HG02884 (cell line): ENCODE measurements at regions not wholly inside any gene's neighbourhood (a gene's known extent, or its start where the extent isn't known, plus 50 kb on each side); places are given as distances from the start of the nearest gene placed in this dataset.
"Not testable (repeated sequence)": the region's sequence is repeated elsewhere in the genome, so short reads cannot be mapped to it uniquely, and the experiment has no call there.

Experiments
- ATAC-seq: cut with Tn5 transposase; IDR thresholded peaks from one replicate; pipeline ENCODE4 v1.9.1; 2021; ENCODE audit warnings: mild to moderate bottlenecking, moderate library complexity; ENCODE audit not compliant: unreplicated experiment

- no peak for ATAC-seq
Observed at GRCh38 chr3:21041621-21042020, 709.4 kb downstream of the ZNF385D start.

DNA sequence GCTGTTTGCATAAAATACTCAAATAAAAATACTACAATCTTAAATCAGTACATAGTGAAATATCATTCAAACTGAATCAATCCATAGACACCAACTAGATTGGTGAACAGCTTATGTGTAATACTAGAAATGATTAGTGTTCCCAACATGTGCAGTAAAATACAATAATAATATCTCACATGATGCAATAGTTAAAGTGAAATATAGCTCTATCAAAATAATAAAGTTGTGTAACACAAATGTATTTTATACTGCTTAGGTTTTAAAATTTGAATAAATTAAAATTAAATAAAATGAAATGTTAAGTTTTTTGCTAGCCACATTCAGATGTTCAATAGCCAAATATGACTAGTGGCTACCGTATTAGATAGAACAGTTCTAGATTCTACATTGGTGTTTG, 714.1 kb downstream of the ZNF385D start:
- no peak for ATAC-seq

GRCh38 chr3:21028412-21028811, 722.6 kb downstream of the ZNF385D start:
- no peak for ATAC-seq

- ATAC-seq = no peak
Observed at GRCh38 chr3:21024563-21024962, 726.4 kb downstream of the ZNF385D start.

GRCh38 chr3:21020681-21021080, 730.3 kb downstream of the ZNF385D start:
- ATAC-seq = no peak

DNA sequence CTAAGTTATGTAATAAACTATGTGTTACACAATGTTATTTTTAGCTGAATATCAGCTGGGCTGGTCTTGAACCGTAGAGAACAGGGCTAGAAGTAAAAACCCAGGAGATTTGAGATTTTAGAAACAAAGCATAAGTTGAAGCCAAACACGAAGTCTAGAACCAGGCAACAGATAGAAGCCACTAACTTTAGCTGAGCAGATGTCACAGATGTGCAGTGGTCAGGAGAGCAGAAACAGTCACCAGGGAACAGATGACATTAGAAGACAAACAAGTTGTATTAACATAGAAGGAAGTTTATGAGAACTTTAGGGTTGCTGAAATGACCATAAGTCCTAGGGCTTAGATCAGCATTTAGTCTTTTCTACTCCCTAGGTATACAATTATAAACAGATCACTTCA, 731.0 kb downstream of the ZNF385D start:
- ATAC-seq = no peak

DNA sequence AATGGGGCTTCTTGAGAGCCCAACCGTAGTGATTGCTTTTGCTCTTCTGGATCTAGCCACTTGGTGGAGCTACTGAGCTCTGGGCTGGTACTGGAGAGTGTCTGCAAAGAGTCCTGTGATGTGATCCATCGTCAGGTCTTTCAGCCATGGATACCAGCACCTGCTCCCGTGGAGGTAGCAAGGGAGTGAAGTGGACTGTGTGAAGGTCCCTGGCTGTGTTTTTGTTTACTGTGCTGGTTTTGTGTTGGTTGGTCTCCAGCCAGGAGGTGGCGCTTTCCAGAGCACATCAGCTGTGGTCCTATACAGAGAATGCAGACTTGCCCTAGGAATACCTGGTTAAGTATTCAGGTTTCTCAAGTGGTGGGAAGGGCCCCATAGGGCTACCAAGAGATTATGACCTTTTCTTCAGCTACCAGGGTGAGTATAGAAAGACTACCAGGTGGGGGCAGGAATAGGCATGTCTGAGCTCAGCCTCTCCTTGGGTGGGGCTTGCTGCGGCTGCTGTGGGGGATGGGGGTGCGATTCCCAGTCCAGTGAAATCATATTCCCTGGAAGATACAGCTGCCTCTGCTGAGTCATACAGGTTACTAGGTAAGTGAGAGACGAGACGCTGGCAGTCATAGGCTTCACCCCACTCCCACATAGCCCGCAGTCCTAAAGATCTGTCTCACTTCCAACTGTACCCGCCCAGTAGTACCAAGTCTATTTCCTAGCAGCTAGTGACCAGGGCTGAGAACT, 733.7 kb downstream of the ZNF385D start:
- no peak for ATAC-seq

DNA sequence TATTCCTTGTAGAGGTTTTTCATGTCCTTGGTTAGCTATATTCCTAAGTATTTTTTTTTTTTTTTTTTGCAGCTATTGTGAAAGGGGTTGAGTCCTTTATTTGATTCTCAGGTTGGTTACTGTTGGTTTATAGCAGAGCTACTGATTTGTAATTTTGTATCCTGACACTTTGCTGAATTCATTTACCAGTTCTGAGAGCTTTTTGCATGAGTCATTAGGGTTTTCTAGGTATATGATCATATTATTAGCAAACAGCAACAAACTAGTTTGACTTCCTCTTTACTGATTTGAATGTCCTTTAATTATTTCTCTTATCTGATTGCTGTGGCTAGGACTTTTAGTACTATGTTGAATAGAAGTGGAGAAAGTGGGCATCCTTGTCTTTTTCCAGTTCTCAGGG, 737.4 kb downstream of the ZNF385D start:
- no peak for ATAC-seq

DNA sequence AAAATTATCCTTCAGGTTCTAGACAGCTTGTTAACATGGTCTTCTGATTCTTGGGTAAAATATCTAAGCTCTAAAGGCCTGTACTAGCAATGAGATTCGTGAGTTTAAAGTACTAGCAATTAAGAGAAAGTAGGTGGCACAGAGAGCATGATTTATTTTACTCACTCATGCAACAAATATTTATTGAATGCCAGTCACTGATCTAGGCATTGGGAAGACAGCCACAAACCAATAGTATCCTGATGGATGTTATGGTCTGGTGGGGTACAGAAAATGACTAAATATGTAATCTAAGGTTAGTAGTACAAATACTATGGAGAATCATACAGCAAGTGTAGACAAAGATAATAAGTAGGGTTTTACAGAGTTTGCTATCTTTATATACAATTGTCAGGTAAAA, 751.3 kb downstream of the ZNF385D start:
- no peak for ATAC-seq

GRCh38 chr3:20997183-20997582, 753.8 kb downstream of the ZNF385D start:
- no peak for ATAC-seq

GRCh38 chr3:20990896-20991295, 760.1 kb downstream of the ZNF385D start:
- no peak for ATAC-seq

- ATAC-seq = not testable (repeated sequence)
Observed at GRCh38 chr3:20989653-20990052, 761.4 kb downstream of the ZNF385D start.

GRCh38 chr3:20984594-20985205, 766.3 kb downstream of the ZNF385D start:
- ATAC-seq = no peak

DNA sequence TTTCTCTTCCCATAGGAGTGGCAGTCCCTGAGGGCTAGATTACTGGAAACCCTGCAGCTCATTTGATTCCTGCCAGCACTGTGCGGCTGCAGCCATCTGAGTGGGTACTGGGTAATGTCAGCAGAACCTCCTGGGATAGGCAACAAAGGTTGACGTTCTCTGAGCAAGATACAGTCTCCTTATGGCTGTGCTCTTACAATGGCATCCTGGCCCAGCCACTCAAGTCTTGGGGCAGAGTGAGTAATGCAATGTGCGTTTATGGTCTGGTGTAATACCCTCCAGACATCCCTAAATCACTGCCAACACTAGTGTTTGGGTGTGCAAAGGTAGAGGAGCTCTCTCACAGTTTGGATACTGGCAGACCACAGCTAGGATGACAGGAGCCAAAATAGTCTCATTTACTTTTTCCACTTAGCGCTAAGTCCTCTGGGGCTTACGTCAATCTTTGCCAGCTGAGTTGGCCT, 775.8 kb downstream of the ZNF385D start:
- no peak for ATAC-seq

GRCh38 chr3:20974396-20974795, 776.6 kb downstream of the ZNF385D start:
- no peak for ATAC-seq

DNA sequence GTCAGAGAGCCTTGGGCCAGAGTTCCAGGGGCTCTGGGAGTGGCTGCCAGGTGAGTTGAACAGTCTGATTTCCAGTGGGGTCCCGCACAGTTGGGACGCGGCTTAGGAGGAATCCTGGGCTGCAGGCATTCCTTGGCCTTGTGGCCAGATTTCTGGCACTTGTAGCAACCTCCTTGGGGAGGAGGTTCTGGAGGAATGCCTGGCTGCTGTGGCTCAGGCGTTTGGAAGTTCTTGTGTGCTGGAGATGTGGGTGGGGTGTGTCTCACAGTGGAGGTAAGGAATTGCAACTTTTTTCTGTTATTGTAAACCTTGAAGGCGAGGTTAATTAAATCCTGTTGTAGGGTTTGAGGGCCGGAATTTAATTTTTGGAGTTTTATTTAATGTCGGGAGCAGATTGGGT, 780.2 kb downstream of the ZNF385D start:
- not testable (repeated sequence) for ATAC-seq

GRCh38 chr3:20967485-20967884, 781.5 kb upstream of the SGO1 start:
- not testable (repeated sequence) for ATAC-seq

- no peak for ATAC-seq
Observed at GRCh38 chr3:20958161-20958560, 772.2 kb upstream of the SGO1 start.

GRCh38 chr3:20945892-20946291, 759.9 kb upstream of the SGO1 start:
- no peak for ATAC-seq

DNA sequence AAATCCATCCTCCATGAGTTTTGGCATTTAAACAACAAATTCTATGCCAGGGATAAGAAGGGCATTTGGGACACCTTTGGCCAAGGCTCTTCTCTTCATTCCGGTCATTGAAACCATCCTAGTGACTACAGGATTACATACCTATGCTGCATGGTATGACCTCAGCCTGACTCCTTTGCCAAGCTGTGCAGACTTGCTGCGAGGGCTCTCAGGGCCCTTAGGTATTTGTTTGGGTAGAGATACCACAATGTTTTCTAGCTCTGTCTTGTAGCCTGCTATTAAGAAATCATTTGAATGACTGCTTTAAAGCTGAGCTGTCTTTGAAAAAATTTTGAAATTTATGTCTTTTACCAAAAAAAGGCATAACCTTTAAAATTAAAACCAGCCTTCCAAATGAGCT, 749.8 kb upstream of the SGO1 start:
- ATAC-seq = no peak

DNA sequence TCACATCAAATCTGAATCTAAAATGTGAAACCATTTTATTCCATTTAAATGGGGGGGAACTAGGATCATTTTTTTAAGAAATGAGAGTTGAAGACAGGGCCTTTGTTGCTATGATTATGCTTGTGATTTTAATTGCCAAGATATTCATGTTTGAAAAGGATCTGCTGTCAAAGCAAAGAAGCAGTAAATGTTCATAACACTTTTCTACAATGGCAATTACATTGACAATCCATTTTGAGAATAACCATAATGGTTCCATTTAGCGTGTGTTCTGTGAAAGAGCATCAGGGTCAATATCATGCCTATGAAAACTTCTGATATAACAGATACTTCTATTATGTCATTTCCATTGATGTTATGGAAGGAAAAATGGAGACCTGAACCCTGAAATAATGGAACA, 745.8 kb upstream of the SGO1 start:
- ATAC-seq = no peak

DNA sequence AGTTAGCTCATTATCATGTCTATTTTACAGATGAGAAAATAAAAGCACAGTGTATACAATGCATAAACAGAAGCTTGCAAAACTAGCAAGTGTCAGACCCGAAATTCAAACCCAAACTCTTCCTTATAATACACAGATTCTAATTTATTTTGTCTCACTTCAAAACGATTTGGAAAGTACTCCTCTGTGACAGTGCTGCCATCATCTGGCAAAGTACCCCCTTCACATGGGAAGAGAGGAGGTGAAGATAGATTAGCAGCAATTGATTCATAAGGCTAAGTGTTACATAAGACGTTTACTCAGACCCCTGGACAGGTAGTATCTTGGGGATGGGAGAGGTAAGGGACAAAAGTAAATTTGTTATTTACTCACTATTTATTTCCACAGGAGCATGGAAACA, 744.0 kb upstream of the SGO1 start:
- no peak for ATAC-seq
